ENCODE measurements at regions not wholly inside any gene's neighbourhood (a gene's known extent, or its start where the extent isn't known, plus 50 kb on each side); places are given as distances from the start of the nearest gene placed in this dataset.
"Not testable (repeated sequence)": the region's sequence is repeated elsewhere in the genome, so short reads cannot be mapped to it uniquely, and the experiment has no call there.

DNA sequence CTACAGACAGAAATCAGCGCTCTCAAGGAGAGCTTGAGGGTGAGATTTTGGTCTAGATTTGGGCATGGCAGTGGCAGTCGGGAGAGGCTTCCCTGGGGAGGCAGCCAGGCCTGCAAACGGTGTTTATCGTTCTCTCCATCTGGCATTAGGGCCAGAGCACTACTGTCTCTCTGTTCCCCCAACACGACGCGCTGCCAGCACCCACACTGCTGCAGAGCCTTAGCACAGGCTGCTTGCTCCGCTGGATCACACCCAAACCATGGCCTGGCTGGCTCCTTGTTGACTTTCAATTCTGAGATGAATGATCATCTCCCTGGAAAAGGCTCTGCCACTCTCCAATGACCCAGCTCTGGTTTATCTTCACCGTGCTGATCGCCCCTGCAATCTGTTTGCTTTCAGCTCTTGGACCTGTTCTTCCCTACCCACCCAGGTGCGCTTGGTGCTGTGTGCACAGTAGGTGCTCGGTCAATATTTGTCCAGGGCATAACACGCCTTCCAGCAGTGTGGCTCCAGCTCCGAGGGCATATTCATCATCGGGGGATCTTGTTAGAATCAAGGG lies 106.1 kb downstream of the TFAP2C start:
- H3K27me3 Mint-ChIP-seq: peaks cover 31 to 46% (median 34%) of the 10 kb centered on the region in 3 donors
- peaks cover 0 to 5% (median 0%) of the 10 kb centered on the region in 7 donors for H3K9me3 Mint-ChIP-seq
- H3K4me1 Mint-ChIP-seq: no peaks in the 10 kb centered on the region
- ATAC-seq (ENCODE audit: low read depth in 2 of 2) (no peak), DNase-seq (no peak)
- no peaks in the 10 kb centered on the region for H3K36me3 Mint-ChIP-seq
- H3K4me3 Mint-ChIP-seq: no peak overlapping the region
- no peak overlapping the region for H3K27ac Mint-ChIP-seq

DNA sequence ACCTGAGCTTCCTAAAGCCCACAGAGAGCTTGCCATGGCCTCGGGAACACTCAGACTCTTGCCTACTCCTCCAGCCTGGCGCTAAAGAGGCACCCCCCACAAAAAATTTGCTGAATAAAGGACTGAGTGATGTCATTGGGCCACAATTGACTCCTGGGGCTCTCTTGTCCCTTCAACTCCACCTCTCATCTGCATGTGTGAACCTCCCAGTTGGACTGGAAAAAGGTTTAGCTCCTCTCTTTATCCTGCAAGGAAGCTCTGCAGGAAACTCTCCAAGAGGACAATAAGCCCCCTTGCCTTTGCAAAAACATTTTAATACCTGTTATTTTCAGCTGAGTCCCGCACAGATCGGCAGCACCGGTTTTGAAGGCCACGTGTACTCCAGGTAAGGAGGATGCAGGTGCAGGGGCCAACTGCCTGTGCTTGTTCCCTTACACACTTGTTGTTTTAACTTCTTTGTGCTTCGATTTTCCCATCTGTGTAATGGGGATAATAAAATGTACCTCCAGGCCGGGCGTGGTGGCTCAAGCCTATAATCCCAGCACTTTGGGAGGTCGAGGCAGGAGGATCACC lies 107.3 kb downstream of the TFAP2C start:
- Mint-ChIP-seq H3K27ac (no peak overlapping the region), H3K36me3 (no peaks in the 10 kb centered on the region), H3K9me3 (peaks cover 0 to 3% (median 0%) of the 10 kb centered on the region in 7 donors), H3K27me3 (peaks cover 31 to 50% (median 35%) of the 10 kb centered on the region in 3 donors), H3K4me3 (no peak overlapping the region), H3K4me1 (no peaks in the 10 kb centered on the region)
- ATAC-seq (ENCODE audit: low read depth in 2 of 2): no peak
- DNase-seq: no peak

DNA sequence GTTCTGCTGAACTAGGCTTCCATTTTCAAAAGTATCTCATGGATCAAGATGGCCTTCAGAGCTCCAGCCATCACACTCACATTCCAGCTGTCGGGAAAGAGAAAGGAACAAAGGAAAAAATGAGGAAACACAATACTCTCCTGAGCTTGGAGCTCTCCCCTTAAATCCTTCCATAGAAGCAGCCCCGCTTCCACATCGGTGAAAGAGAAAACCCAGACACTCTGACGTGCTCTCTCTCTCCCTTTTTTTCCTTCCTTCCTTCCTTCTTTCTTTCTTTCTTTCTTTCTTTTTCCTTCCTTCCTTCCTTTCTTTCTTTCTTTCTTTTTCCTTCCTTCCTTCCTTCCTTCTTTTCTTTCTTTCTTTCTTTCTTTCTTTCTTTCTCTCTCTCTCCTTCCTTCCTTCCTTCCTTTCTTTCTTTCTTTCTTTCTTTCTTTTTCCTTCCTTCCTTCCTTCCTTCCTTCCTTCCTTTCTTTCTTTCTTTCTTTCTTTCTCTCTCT lies 115.3 kb downstream of the TFAP2C start:
- peaks cover 20 to 47% (median 36%) of the 10 kb centered on the region in 3 donors for H3K27me3 Mint-ChIP-seq
- not testable (repeated sequence) for DNase-seq; H3K4me3 Mint-ChIP-seq; H3K27ac Mint-ChIP-seq; H3K36me3 Mint-ChIP-seq; H3K9me3 Mint-ChIP-seq; H3K4me1 Mint-ChIP-seq; ATAC-seq (ENCODE audit: low read depth in 2 of 2)

DNA sequence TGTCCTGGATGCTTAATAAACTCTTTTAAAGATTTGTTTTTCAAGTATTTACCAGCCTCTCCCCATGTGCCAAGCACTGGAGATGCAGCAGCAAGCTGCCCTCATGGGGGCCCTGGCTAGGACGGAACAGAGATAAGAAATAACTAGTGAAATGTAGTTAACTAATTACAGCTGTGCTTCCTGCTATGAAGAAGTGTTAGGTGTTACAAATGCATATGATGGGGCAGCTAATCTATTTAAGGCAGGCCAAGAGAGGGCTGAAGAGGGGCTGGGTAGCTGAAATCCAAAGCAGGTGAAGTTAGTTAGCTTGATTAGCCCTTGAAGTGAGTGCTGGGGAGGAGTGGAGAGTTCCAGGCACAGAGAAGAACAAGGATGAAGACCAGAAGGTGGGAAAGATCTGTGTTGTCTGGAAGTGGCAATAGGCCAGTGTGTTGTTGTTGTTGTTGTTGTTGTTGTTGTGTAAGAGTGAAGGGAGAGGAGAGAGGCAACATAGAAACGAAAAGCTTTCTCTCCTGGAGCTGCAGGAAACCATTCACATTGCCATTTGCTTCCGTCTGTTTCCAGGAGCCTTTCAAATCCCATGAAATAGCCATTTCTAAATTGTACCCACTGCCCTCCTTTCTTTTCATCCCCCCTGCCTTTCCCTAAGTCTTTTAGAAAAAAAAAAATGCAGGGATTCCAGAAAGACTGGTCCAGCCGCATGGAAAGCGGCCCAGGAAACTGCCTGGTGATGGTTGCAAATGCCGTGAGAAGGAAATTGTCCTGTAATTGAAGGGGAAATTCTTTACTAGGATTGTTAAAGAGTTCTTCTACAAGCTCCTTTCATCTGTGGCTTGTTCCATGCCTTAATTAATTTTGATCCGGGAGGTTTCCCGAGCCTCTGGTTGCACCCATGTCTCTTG lies 119.6 kb downstream of the TFAP2C start:
- peaks cover 0 to 7% (median 2%) of the 10 kb centered on the region in 7 donors for H3K9me3 Mint-ChIP-seq
- peak overlapping the region in 1 of 6 donors; percentile 7 for H3K27ac Mint-ChIP-seq

DNA sequence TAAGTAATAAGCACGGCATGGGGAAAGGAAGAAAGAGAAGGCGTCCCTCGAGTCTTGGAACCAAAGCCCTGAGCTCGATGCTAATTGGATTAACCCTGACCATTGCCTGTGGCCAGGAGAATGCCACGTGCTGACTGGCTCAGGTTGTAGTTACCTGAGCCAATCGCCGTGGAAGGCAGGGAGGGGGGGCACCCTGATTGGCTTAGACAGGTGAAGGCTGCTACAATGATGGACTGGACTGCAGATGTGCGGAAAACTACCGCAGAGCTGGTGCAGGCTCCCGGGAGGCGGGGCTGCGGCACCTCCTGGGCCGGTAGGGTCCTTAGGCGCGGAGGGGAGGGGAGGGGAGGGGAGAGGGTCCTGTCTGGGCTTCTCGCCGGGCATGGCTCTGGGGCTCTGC lies 121.3 kb downstream of the TFAP2C start:
- no peak overlapping the region for H3K4me3 Mint-ChIP-seq

More for the DNA sequence above, 119.6 kb downstream of the TFAP2C start:
- H3K36me3 Mint-ChIP-seq: no peaks in the 10 kb centered on the region
- DNase-seq (no peak), ATAC-seq (ENCODE audit: low read depth in 2 of 2) (no peak)
- H3K4me1 Mint-ChIP-seq: no peaks in the 10 kb centered on the region
- H3K27me3 Mint-ChIP-seq: peaks cover 20 to 50% (median 45%) of the 10 kb centered on the region in 3 donors
- peak overlapping the region in 1 of 8 donors; percentile 77 for H3K4me3 Mint-ChIP-seq

DNA sequence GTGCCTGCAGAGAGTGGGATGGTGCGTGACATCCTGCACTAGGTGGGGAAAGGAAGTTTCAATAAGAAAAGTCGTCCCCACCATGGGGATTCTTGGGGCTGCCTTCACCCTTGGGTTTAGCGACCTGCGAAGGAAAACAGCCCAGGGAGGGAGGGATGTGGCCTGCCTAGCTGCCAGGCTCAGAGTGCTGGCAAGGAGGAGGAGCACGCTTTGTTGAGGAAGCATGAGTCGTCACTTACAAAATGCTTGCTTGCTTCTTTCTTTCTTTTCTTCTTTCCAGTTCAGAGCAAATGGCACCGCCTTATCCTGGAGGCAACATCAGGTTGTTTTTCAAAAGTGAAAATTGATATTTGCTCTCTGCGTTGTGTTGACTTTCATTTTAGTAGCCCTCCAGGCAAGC lies 123.2 kb downstream of the TFAP2C start:
- Mint-ChIP-seq H3K4me1 (no peaks in the 10 kb centered on the region), H3K9me3 (peaks cover 0 to 4% (median 2%) of the 10 kb centered on the region in 7 donors), H3K27ac (no peak overlapping the region), H3K4me3 (no peak overlapping the region), H3K36me3 (peaks cover 0 to under 1% of the 10 kb centered on the region in 2 donors), H3K27me3 (peaks cover 11 to 56% (median 33%) of the 10 kb centered on the region in 3 donors)
- ATAC-seq (ENCODE audit: low read depth in 2 of 2) (no peak), DNase-seq (no peak)

More for the DNA sequence above, 121.3 kb downstream of the TFAP2C start:
- DNase-seq (no peak), ATAC-seq (ENCODE audit: low read depth in 2 of 2) (no peak)
- Mint-ChIP-seq H3K27ac (no peak overlapping the region), H3K27me3 (peaks cover 20 to 57% (median 33%) of the 10 kb centered on the region in 3 donors), H3K36me3 (no peaks in the 10 kb centered on the region), H3K4me1 (no peaks in the 10 kb centered on the region), H3K9me3 (peaks cover 0 to 3% (median 2%) of the 10 kb centered on the region in 7 donors)

DNA sequence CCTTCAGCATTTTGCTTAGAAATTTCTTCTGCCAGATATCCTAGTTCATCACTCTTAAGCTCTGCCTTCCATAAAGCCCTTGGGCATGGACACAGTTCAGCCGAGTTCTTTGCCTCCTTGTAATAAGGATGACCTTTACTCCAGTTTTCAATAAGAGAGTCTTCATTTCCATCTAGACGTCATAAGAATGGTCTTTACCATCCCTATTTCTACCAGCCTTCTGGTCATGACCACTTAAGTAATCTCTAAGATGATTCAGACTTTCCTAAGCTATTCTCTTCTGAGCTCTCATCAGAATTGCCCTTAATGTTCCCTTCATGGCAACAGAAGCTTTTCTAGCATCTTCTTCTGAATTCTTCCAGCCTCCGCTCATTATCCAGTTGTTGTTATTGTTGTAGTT lies 126.1 kb downstream of the TFAP2C start:
- Mint-ChIP-seq H3K9me3 (peaks cover 2 to 11% (median 6%) of the 10 kb centered on the region in 7 donors), H3K27me3 (peaks cover 10 to 49% (median 13%) of the 10 kb centered on the region in 3 donors), H3K4me3 (no peak overlapping the region), H3K36me3 (peaks cover 0 to 6% of the 10 kb centered on the region in 2 donors), H3K27ac (no peak overlapping the region), H3K4me1 (no peaks in the 10 kb centered on the region)
- DNase-seq: no peak
- ATAC-seq (ENCODE audit: low read depth in 2 of 2): no peak

DNA sequence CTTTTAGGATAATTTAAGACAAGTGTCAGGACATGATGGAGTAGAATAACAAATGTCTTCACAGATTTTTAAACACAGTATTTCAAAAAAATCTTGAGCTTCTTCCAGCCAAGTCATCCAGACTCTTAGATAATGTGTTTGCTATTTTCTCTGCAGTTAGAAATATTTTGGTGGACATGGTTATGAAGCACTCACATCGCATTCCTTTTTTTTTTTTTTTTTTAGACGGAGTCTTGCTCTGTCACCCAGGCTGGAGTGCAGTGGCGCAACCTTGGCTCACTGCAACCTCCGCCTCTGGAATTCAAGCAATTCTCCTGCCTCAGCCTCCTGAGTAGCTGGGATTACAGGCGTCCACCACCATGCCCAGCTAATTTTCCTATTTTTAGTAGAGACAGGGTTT lies 127.6 kb downstream of the TFAP2C start:
- ATAC-seq (ENCODE audit: low read depth in 2 of 2); DNase-seq; H3K36me3 Mint-ChIP-seq; H3K4me1 Mint-ChIP-seq; H3K4me3 Mint-ChIP-seq; H3K27ac Mint-ChIP-seq: not testable (repeated sequence)
- Mint-ChIP-seq H3K9me3 (peaks cover 2 to 11% (median 6%) of the 10 kb centered on the region in 7 donors), H3K27me3 (peaks cover 6 to 40% (median 6%) of the 10 kb centered on the region in 3 donors)

DNA sequence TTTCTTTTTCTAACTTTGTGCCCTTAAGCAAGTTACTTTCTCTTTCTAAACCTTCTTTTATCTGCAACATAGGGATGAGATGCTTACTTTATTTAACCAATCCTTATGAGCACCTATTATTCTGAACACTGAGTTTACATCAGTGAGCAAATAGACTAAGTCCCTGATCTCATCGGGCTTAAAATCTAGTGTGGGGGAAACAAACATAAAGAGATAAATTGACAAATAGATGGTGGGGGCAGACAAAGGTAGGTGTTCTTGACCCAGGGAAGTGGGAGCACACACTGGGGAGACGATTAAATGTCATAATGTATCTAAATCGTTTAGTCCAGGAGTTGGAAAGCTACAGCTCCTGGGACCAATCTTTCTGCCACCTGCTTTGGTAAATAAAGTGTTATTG lies 129.6 kb downstream of the TFAP2C start:
- no peak overlapping the region for H3K27ac Mint-ChIP-seq
- H3K27me3 Mint-ChIP-seq: peaks cover 0 to 25% (median 0%) of the 10 kb centered on the region in 3 donors
- DNase-seq: no peak
- peaks cover 2 to 13% (median 6%) of the 10 kb centered on the region in 7 donors for H3K9me3 Mint-ChIP-seq
- H3K4me3 Mint-ChIP-seq: no peak overlapping the region
- peaks cover 0 to 6% of the 10 kb centered on the region in 2 donors for H3K36me3 Mint-ChIP-seq
- H3K4me1 Mint-ChIP-seq: no peaks in the 10 kb centered on the region
- no peak for ATAC-seq (ENCODE audit: low read depth in 2 of 2)

DNA sequence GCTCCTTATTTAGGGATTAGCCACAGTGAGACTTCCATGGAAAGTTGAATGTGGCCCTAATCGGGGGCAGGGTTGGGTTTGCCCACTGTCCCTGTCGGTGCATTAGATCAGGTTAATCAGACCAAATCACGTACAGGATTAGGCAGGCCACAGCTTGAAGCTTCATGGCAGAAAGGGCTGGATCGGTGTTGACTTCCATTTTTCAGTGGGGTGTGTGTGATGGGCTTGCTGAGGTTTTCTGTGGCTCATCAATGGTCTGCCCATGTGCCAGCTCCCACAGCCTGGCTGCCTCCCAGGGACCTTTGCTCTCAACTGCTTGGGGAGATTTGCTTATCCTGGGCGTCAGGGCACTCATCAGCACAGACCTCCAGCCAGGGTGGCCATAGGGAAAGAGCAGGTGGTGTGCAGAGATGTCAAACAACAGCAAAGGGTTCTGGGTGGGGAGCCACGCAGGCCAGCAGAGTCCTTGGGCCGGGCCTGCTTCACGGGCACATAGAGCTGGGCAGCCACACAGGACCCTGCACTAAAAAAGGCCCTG lies 130.7 kb downstream of the TFAP2C start:
- ATAC-seq (ENCODE audit: low read depth in 2 of 2) (no peak), DNase-seq (no peak)
- no peak overlapping the region for H3K4me3 Mint-ChIP-seq
- H3K9me3 Mint-ChIP-seq: peaks cover 3 to 17% (median 8%) of the 10 kb centered on the region in 7 donors
- peaks cover 0 to 6% of the 10 kb centered on the region in 2 donors for H3K36me3 Mint-ChIP-seq
- no peak overlapping the region for H3K27ac Mint-ChIP-seq
- peaks cover 0 to 14% (median 0%) of the 10 kb centered on the region in 3 donors for H3K27me3 Mint-ChIP-seq
- no peaks in the 10 kb centered on the region for H3K4me1 Mint-ChIP-seq

DNA sequence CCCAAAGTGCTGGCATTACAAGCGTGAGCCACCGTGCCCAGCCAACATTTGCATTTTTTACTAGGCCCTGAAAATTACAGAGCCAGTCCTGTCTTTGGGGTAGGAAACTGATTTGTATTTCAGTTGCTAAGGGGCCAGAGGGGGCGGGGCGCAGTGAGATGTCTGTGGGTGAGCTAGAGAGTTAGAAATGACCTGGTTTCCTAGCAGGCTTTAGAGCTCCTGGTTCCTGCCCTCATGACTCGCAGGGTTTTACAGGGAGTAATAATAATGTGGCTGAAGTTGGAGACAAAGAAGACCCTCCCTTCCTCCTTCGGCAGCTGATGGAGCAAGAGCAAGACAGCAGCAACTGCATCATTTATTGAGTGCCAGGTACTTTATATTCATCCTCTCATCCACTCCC lies 131.5 kb downstream of the TFAP2C start:
- no peak overlapping the region for H3K4me3 Mint-ChIP-seq
- no peak overlapping the region for H3K27ac Mint-ChIP-seq
- H3K27me3 Mint-ChIP-seq: peaks cover 0 to 6% (median 0%) of the 10 kb centered on the region in 3 donors
- H3K4me1 Mint-ChIP-seq: no peaks in the 10 kb centered on the region
- peaks cover 4 to 14% (median 8%) of the 10 kb centered on the region in 7 donors for H3K9me3 Mint-ChIP-seq
- H3K36me3 Mint-ChIP-seq: peaks cover 0 to 6% of the 10 kb centered on the region in 2 donors
- no peak for ATAC-seq (ENCODE audit: low read depth in 2 of 2)
- DNase-seq: no peak

DNA sequence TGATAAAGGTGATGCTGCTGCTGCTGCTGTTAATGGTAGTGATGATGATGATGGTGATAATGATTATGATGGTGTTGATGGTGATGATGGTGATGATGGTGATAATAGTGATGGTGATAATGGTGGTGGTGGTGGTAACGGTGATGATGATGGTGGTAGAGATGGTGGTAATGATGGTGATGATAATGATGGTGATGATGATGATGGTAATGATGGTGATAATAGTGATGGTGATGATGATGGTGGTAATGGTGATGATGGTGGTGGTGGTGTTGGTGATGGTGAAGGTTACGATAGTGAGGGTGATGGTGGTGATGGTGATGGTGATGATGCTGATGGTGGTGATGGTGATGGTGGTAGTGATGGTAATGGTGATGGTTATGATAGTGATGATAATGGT lies 132.3 kb downstream of the TFAP2C start:
- Mint-ChIP-seq H3K4me1 (no peaks in the 10 kb centered on the region), H3K36me3 (peaks cover 0 to 6% of the 10 kb centered on the region in 2 donors), H3K9me3 (peaks cover 5 to 14% (median 8%) of the 10 kb centered on the region in 7 donors), H3K4me3 (no peak overlapping the region), H3K27me3 (peaks cover 0 to 6% (median 0%) of the 10 kb centered on the region in 3 donors), H3K27ac (no peak overlapping the region)
- no peak for DNase-seq
- no peak for ATAC-seq (ENCODE audit: low read depth in 2 of 2)

DNA sequence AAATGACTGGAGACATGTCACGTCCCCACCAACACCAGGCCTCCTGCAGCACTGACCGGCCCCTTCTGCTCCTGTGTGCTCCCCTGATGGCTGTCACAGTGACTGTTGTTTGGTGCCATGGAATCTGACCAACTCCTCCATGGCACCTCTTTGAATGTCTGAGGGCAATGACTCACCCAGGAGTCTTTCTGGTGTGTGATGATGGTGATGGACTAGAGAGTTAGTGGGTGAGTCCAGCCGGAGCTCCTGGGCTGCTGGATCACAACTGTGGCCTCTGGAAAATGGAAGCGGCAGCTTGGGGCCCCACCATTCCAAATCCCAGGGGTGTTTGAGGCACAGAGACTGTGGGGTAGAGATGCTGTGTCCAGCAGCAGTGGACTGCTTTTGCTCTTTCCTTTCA lies 133.3 kb downstream of the TFAP2C start:
- no peak overlapping the region for H3K27ac Mint-ChIP-seq
- DNase-seq: no peak
- H3K27me3 Mint-ChIP-seq: peaks cover 0 to 11% (median 0%) of the 10 kb centered on the region in 3 donors
- no peaks in the 10 kb centered on the region for H3K4me1 Mint-ChIP-seq
- ATAC-seq (ENCODE audit: low read depth in 2 of 2): no peak
- peaks cover 0 to 4% of the 10 kb centered on the region in 2 donors for H3K36me3 Mint-ChIP-seq
- peaks cover 6 to 12% (median 7%) of the 10 kb centered on the region in 7 donors for H3K9me3 Mint-ChIP-seq
- no peak overlapping the region for H3K4me3 Mint-ChIP-seq

Measured in naive B cell (primary cell).